Stomach (tissue), 4 donors: ENCODE measurements at regions not wholly inside any gene's neighbourhood (a gene's known extent, or its start where the extent isn't known, plus 50 kb on each side); places are given as distances from the start of the nearest gene placed in this dataset.

ENCODE experiments used
- CTCF ChIP-seq, 7 experiments: fragments of 450-650 bp in 4 of 7; fragments of 200-600 bp in 3 of 7; sonication (generic) in 3 of 7; IDR thresholded peaks; one replicate each; pipeline ENCODE4 v1.5.1; 2016 to 2019; ENCODE audit warnings: antibody characterized with exemption in 7 of 7, control low read depth in 2 of 7, mild to moderate bottlenecking in 1 of 7
- POLR2A ChIP-seq, 4 donors: fragments of 450-650 bp; IDR thresholded peaks; one replicate each; pipeline ENCODE4 v1.6.1; 2016; ENCODE audit warnings: antibody characterized with exemption in 4 of 4, control low read depth in 2 of 4, mild to moderate bottlenecking in 1 of 4, moderate library complexity in 1 of 4
- POLR2AphosphoS5 ChIP-seq, 3 donors: sonication (generic); formaldehyde crosslinking; IDR thresholded peaks; one replicate each; pipeline ENCODE4 v1.6.1; 2016; ENCODE audit warnings: antibody characterized with exemption in 3 of 3

- TF ChIP-seq POLR2A (IDR thresholded peaks at IDR 0.05), result no peak
- no peak for TF ChIP-seq CTCF (IDR thresholded peaks at IDR 0.05)
- TF ChIP-seq POLR2AphosphoS5 (IDR thresholded peaks at IDR 0.05), result no peak
Observed at GRCh38 chr12:75739912-75740311, 228.5 kb upstream of the KRR1 start.
